Astrocyte (in vitro differentiated cells and primary cell): ENCODE measurements at regions not wholly inside any gene's neighbourhood (a gene's known extent, or its start where the extent isn't known, plus 50 kb on each side); places are given as distances from the start of the nearest gene placed in this dataset.

ENCODE experiments used
- CTCF ChIP-seq: IDR thresholded peaks from 2 replicates; pipeline ENCODE4 v1.5.1; 2011; ENCODE audit warnings: low read depth, mild to moderate bottlenecking, inconsistent platforms, low read length, moderate library complexity; ENCODE audit not compliant: insufficient read depth
- EZH2 ChIP-seq: IDR thresholded peaks from 2 replicates; pipeline ENCODE4 v1.6.1; 2012; ENCODE audit warnings: mild to moderate bottlenecking, low read length, inconsistent platforms; ENCODE audit not compliant: insufficient read depth

GRCh38 chr5:93235761-93236160 lies 345.3 kb downstream of the NR2F1-AS1 start:
- TF ChIP-seq CTCF, result no peak
- TF ChIP-seq EZH2, result no peak
